Caco-2 (cell line): ENCODE measurements at regions not wholly inside any gene's neighbourhood (a gene's known extent, or its start where the extent isn't known, plus 50 kb on each side); places are given as distances from the start of the nearest gene placed in this dataset.

Experiments
- BruUV-seq: library from RNA; stranded (reverse); fragments of 400-500 nt; replicated peaks from 2 replicates; lab custom pipeline; 2021; lab: Mats Ljungman, UMichigan
- CTCF ChIA-PET: fragments of 300-600 bp; sonication (Branson Sonifier 250); formaldehyde crosslinking; loops from one replicate; lab custom pipeline; 2022; ENCODE audit warnings: antibody characterized with exemption; lab: Charles Lee
- POLR2A ChIA-PET: fragments of 300-600 bp; sonication (Branson Sonifier 250); formaldehyde crosslinking; loops from one replicate; lab custom pipeline; 2022; ENCODE audit warnings: antibody characterized with exemption; lab: Charles Lee
- DNase-seq, 2 experiments: peaks; one replicate each; pipeline versions ENCODE4 v3.0.0 to v3.0.0-alpha.2; 2020 to 2022
- H3K27me3 ChIP-seq: replicated peaks from 2 replicates; pipeline ENCODE4 v1.6.0; 2011; ENCODE audit warnings: low read length; ENCODE audit not compliant: control insufficient read depth, insufficient read depth
- H3K36me3 ChIP-seq: 2 replicates; pipeline ENCODE4 v1.5.1; 2011; ENCODE audit warnings: low read length; ENCODE audit not compliant: control insufficient read depth, insufficient read depth
- H3K4me1 ChIP-seq: fragments of 250-450 bp; sonication (Bioruptor Pico); 2 replicates; pipeline ENCODE4 v1.5.1; 2020; ENCODE audit warnings: mild to moderate bottlenecking
- H3K4me3 ChIP-seq: 2 replicates; pipeline ENCODE4 v1.5.1; 2011; ENCODE audit warnings: low read depth, mild to moderate bottlenecking, control low read depth, low read length
- H3K9me3 ChIP-seq: fragments of 250-450 bp; sonication (Bioruptor Pico); 2 replicates; pipeline ENCODE4 v1.5.1; 2020; ENCODE audit warnings: mild to moderate bottlenecking, moderate library complexity
- H3K27ac Mint-ChIP-seq: one replicate; pipeline ENCODE4 v1.8.0; 2022; ENCODE audit warnings: mixed read lengths; ENCODE audit not compliant: unreplicated experiment
- H3K27me3 Mint-ChIP-seq: one replicate; pipeline ENCODE4 v1.8.0; 2022; ENCODE audit warnings: mixed read lengths; ENCODE audit not compliant: insufficient read depth, unreplicated experiment
- H3K36me3 Mint-ChIP-seq: one replicate; pipeline ENCODE4 v1.8.0; 2022; ENCODE audit warnings: mild to moderate bottlenecking, mixed read lengths; ENCODE audit not compliant: insufficient read depth, unreplicated experiment
- H3K4me1 Mint-ChIP-seq: one replicate; pipeline ENCODE4 v1.8.0; 2022; ENCODE audit warnings: low read depth, mixed read lengths; ENCODE audit not compliant: unreplicated experiment
- H3K4me3 Mint-ChIP-seq: one replicate; pipeline ENCODE4 v1.8.0; 2022; ENCODE audit warnings: mild to moderate bottlenecking, moderate library complexity, mixed read lengths; ENCODE audit not compliant: unreplicated experiment
- H3K9me3 Mint-ChIP-seq: one replicate; pipeline ENCODE4 v1.8.0; 2022; ENCODE audit warnings: mixed read lengths; ENCODE audit not compliant: unreplicated experiment
- CTCF ChIP-seq, 2 experiments: fragments of 200-600 bp in 1 of 2; IDR thresholded peaks; 1 replicate in 1 of 2; 2 replicates in 1 of 2; pipeline versions ENCODE4 v1.5.1 to v1.8.0; 2011 to 2022; ENCODE audit warnings: antibody characterized with exemption in 1 of 2, control low read depth in 1 of 2, inconsistent platforms in 1 of 2, low read depth in 1 of 2, low read length in 1 of 2, mild to moderate bottlenecking in 1 of 2, moderate library complexity in 1 of 2; ENCODE audit not compliant: insufficient read depth in 1 of 2, severe bottlenecking in 1 of 2, unreplicated experiment in 1 of 2
- intact Hi-C: fragments of 100-400 bp; cut with micrococcal nuclease; formaldehyde crosslinking; loops from one replicate; pipeline ENCODE4 v1.10.0; 2022; ENCODE audit not compliant: unreplicated experiment

GRCh38 chr3:3701949-3702348, 97.3 kb upstream of the LRRN1 start:
- peaks cover 9% of the 10 kb centered on the region for H3K9me3 Mint-ChIP-seq
- H3K27me3 Mint-ChIP-seq, result no peaks in the 10 kb centered on the region
- intact Hi-C loops, result no loop called here
- Histone ChIP-seq H3K27me3 (no peaks in the 10 kb centered on the region), H3K9me3 (no peaks in the 10 kb centered on the region), H3K4me1 (peaks cover 8% of the 10 kb centered on the region; the same call in 1 of the 2 replicates), H3K36me3 (no peaks in the 10 kb centered on the region), H3K4me3 (no peak overlapping the region)
- no peak overlapping the region for H3K4me3 Mint-ChIP-seq
- no peaks in the 10 kb centered on the region for H3K36me3 Mint-ChIP-seq
- H3K4me1 Mint-ChIP-seq, result no peaks in the 10 kb centered on the region
- H3K27ac Mint-ChIP-seq, result no peak overlapping the region
- POLR2A ChIA-PET, result no interaction called here
- BruUV-seq, result no TSS peak
- CTCF ChIA-PET, result no interaction called here
- no peak for DNase-seq
- no peak for TF ChIP-seq CTCF (IDR thresholded peaks at IDR 0.05; ENCODE audit: insufficient read depth in 1 of 2, low read depth in 1 of 2, low read length in 1 of 2, severe bottlenecking in 1 of 2, unreplicated experiment in 1 of 2)

GRCh38 chr3:3699816-3700633, 99.2 kb upstream of the LRRN1 start:
- Mint-ChIP-seq H3K4me3 (no peak overlapping the region), H3K36me3 (no peaks in the 10 kb centered on the region), H3K4me1 (no peaks in the 10 kb centered on the region), H3K9me3 (peaks cover 9% of the 10 kb centered on the region), H3K27ac (no peak overlapping the region), H3K27me3 (no peaks in the 10 kb centered on the region)
- intact Hi-C loops, result no loop called here
- DNase-seq, result no peak
- peaks cover 8% of the 10 kb centered on the region; the same call in 1 of the 2 replicates for H3K4me1 ChIP-seq
- ChIA-PET CTCF (no interaction called here), POLR2A (no interaction called here)
- TF ChIP-seq CTCF (IDR thresholded peaks at IDR 0.05; ENCODE audit: insufficient read depth in 1 of 2, low read depth in 1 of 2, low read length in 1 of 2, severe bottlenecking in 1 of 2, unreplicated experiment in 1 of 2), result no peak
- no peaks in the 10 kb centered on the region for H3K27me3 ChIP-seq
- H3K36me3 ChIP-seq, result no peaks in the 10 kb centered on the region
- no TSS peak for BruUV-seq
- H3K9me3 ChIP-seq, result no peaks in the 10 kb centered on the region
- no peak overlapping the region for H3K4me3 ChIP-seq

GRCh38 chr3:3699407-3699806, 99.8 kb upstream of the LRRN1 start:
- no peaks in the 10 kb centered on the region for H3K27me3 Mint-ChIP-seq
- POLR2A ChIA-PET, result no interaction called here
- H3K36me3 Mint-ChIP-seq, result no peaks in the 10 kb centered on the region
- H3K36me3 ChIP-seq, result no peaks in the 10 kb centered on the region
- H3K9me3 Mint-ChIP-seq, result peaks cover 9% of the 10 kb centered on the region
- H3K4me3 ChIP-seq, result no peak overlapping the region
- no TSS peak for BruUV-seq
- TF ChIP-seq CTCF (IDR thresholded peaks at IDR 0.05; ENCODE audit: insufficient read depth in 1 of 2, low read depth in 1 of 2, low read length in 1 of 2, severe bottlenecking in 1 of 2, unreplicated experiment in 1 of 2), result no peak
- no peak for DNase-seq
- H3K4me1 ChIP-seq, result peaks cover 8% of the 10 kb centered on the region; the same call in 1 of the 2 replicates
- intact Hi-C loops, result no loop called here
- H3K4me3 Mint-ChIP-seq, result no peak overlapping the region
- H3K4me1 Mint-ChIP-seq, result no peaks in the 10 kb centered on the region
- CTCF ChIA-PET, result no interaction called here
- no peak overlapping the region for H3K27ac Mint-ChIP-seq
- H3K9me3 ChIP-seq, result no peaks in the 10 kb centered on the region
- H3K27me3 ChIP-seq, result no peaks in the 10 kb centered on the region
